H9 (cell line): ENCODE measurements at regions not wholly inside any gene's neighbourhood (a gene's known extent, or its start where the extent isn't known, plus 50 kb on each side); places are given as distances from the start of the nearest gene placed in this dataset.

Source experiments
- DNase-seq: peaks from one replicate; pipeline ENCODE4 v3.0.0-alpha.2; 2017
- H2AFZ ChIP-seq: one replicate; pipeline ENCODE4 v1.6.1; 2013; ENCODE audit warnings: mild to moderate bottlenecking, low read length, control low read depth, moderate library complexity
- H2AK5ac ChIP-seq: 2 replicates; pipeline ENCODE4 v1.6.1; 2013; ENCODE audit warnings: low read length, control low read depth, mixed read lengths; ENCODE audit not compliant: insufficient read length
- H2BK120ac ChIP-seq: one replicate; pipeline ENCODE4 v1.6.1; 2013; ENCODE audit warnings: low read depth, mild to moderate bottlenecking, low read length, control low read depth, inconsistent platforms; ENCODE audit not compliant: poor library complexity, severe bottlenecking
- H2BK12ac ChIP-seq: 2 replicates; pipeline ENCODE4 v1.6.1; 2013; ENCODE audit warnings: low read length, control low read depth, mixed read lengths, low read depth; ENCODE audit not compliant: insufficient read length
- H2BK15ac ChIP-seq: 2 replicates; pipeline ENCODE4 v1.6.1; 2013; ENCODE audit warnings: low read depth, low read length, control low read depth
- H2BK20ac ChIP-seq: one replicate; pipeline ENCODE4 v1.6.1; 2013; ENCODE audit warnings: low read depth, mild to moderate bottlenecking, low read length, control low read depth, inconsistent platforms; ENCODE audit not compliant: poor library complexity, severe bottlenecking
- H2BK5ac ChIP-seq: 2 replicates; pipeline ENCODE4 v1.6.1; 2013; ENCODE audit warnings: low read length, control low read depth, mixed read lengths; ENCODE audit not compliant: insufficient read length
- H3K14ac ChIP-seq: 2 replicates; pipeline ENCODE4 v1.6.1; 2013; ENCODE audit warnings: low read length, control low read depth; ENCODE audit not compliant: insufficient read depth
- H3K18ac ChIP-seq: 2 replicates; pipeline ENCODE4 v1.6.1; 2013; ENCODE audit warnings: low read depth, mild to moderate bottlenecking, mixed read lengths, low read length, control low read depth; ENCODE audit not compliant: insufficient read length
- H3K23ac ChIP-seq: 2 replicates; pipeline ENCODE4 v1.6.1; 2013; ENCODE audit warnings: low read length, control low read depth, mixed read lengths, low read depth; ENCODE audit not compliant: insufficient read length
- H3K23me2 ChIP-seq: 2 replicates; pipeline ENCODE4 v1.6.1; 2013; ENCODE audit warnings: low read depth, mild to moderate bottlenecking, mixed read lengths, low read length, control low read depth; ENCODE audit not compliant: insufficient read length, poor library complexity, severe bottlenecking
- H3K27ac ChIP-seq: 2 replicates; pipeline ENCODE4 v1.5.1; 2013; ENCODE audit warnings: low read length, control low read depth, mixed read lengths, low read depth; ENCODE audit not compliant: insufficient read length
- H3K27me3 ChIP-seq: 2 replicates; pipeline ENCODE4 v1.6.1; 2013; ENCODE audit warnings: low read length, control low read depth, inconsistent platforms; ENCODE audit not compliant: insufficient read depth
- H3K4ac ChIP-seq: 2 replicates; pipeline ENCODE4 v1.6.1; 2013; ENCODE audit warnings: low read depth, mild to moderate bottlenecking, control low read depth, inconsistent platforms, low read length, moderate library complexity
- H3K4me1 ChIP-seq: 2 replicates; pipeline ENCODE4 v1.6.1; 2013; ENCODE audit warnings: low read length, control low read depth, inconsistent platforms; ENCODE audit not compliant: insufficient read depth
- H3K4me2 ChIP-seq: 2 replicates; pipeline ENCODE4 v1.6.1; 2013; ENCODE audit warnings: low read length, control low read depth, mixed read lengths; ENCODE audit not compliant: insufficient read length, insufficient read depth
- H3K56ac ChIP-seq: 2 replicates; pipeline ENCODE4 v1.6.1; 2013; ENCODE audit warnings: low read depth, mild to moderate bottlenecking, mixed read lengths, low read length, control low read depth; ENCODE audit not compliant: insufficient read length
- H3K79me1 ChIP-seq: 2 replicates; pipeline ENCODE4 v1.6.1; 2013; ENCODE audit warnings: low read depth, mild to moderate bottlenecking, moderate library complexity, low read length, control low read depth, inconsistent platforms; ENCODE audit not compliant: insufficient read depth, poor library complexity, severe bottlenecking
- H3K79me2 ChIP-seq: 2 replicates; pipeline ENCODE4 v1.6.1; 2013; ENCODE audit warnings: low read length, control low read depth, inconsistent platforms; ENCODE audit not compliant: insufficient read depth
- H3K9ac ChIP-seq: 2 replicates; pipeline ENCODE4 v1.6.1; 2013; ENCODE audit warnings: low read length, control low read depth, mixed read lengths; ENCODE audit not compliant: insufficient read length; ENCODE audit errors: extremely low read depth
- H3K9me3 ChIP-seq: one replicate; pipeline ENCODE4 v1.6.1; 2013; ENCODE audit warnings: low read depth, low read length, inconsistent platforms; ENCODE audit not compliant: control insufficient read depth
- H3T11ph ChIP-seq: one replicate; pipeline ENCODE4 v1.6.1; 2013; ENCODE audit warnings: mild to moderate bottlenecking, low read length, control low read depth, inconsistent platforms
- H4K20me1 ChIP-seq: one replicate; pipeline ENCODE4 v1.6.1; 2013; ENCODE audit not compliant: control insufficient read depth, insufficient read length, insufficient read depth
- H4K5ac ChIP-seq: 2 replicates; pipeline ENCODE4 v1.6.1; 2013; ENCODE audit warnings: low read depth, mild to moderate bottlenecking, mixed read lengths, low read length, control low read depth; ENCODE audit not compliant: insufficient read length
- H4K8ac ChIP-seq: replicated peaks from 2 replicates; pipeline ENCODE4 v1.6.1; 2013; ENCODE audit warnings: low read length, control low read depth, mixed read lengths, low read depth; ENCODE audit not compliant: insufficient read length
- H4K91ac ChIP-seq: 2 replicates; pipeline ENCODE4 v1.6.1; 2013; ENCODE audit warnings: low read depth, mild to moderate bottlenecking, moderate library complexity, mixed read lengths, low read length, control low read depth; ENCODE audit not compliant: insufficient read length
- H3K27ac Mint-ChIP-seq, 3 experiments: 2 replicates in 2 of 3; 3 replicates in 1 of 3; pipeline ENCODE4 v1.8.0; 2020 to 2021; ENCODE audit warnings: mixed read lengths in 3 of 3, mild to moderate bottlenecking in 1 of 3, moderate library complexity in 1 of 3
- H3K27me3 Mint-ChIP-seq: 2 replicates; pipeline ENCODE4 v1.8.0; 2021; ENCODE audit warnings: low read depth, mild to moderate bottlenecking, moderate library complexity, mixed read lengths
- H3K36me3 Mint-ChIP-seq, 3 experiments: 2 replicates in 2 of 3; 3 replicates in 1 of 3; pipeline ENCODE4 v1.8.0; 2020 to 2021; ENCODE audit warnings: low read depth in 3 of 3, mixed read lengths in 3 of 3; ENCODE audit not compliant: insufficient read depth in 1 of 3
- H3K4me1 Mint-ChIP-seq, 2 experiments: 2 replicates each; pipeline ENCODE4 v1.8.0; 2020; ENCODE audit warnings: mixed read lengths in 2 of 2
- H3K4me3 Mint-ChIP-seq, 2 experiments: 2 replicates in 1 of 2; 3 replicates in 1 of 2; pipeline ENCODE4 v1.8.0; 2020 to 2021; ENCODE audit warnings: mild to moderate bottlenecking in 2 of 2, mixed read lengths in 2 of 2, moderate library complexity in 1 of 2
- H3K9me3 Mint-ChIP-seq, 2 experiments: 2 replicates in 1 of 2; 3 replicates in 1 of 2; pipeline ENCODE4 v1.8.0; 2020; ENCODE audit warnings: mild to moderate bottlenecking in 2 of 2, mixed read lengths in 2 of 2, moderate library complexity in 1 of 2
- TF ChIP-seq, protein P1 (sequence below): fragments of 200-600 bp; sonication (generic); conservative IDR thresholded peaks from 3 replicates; pipeline ENCODE4 v1.8.0; 2021; ENCODE audit warnings: antibody characterized with exemption, mild to moderate bottlenecking

- Mint-ChIP-seq H3K27me3 (no peaks in the 10 kb centered on the region; the same call in none of the 2 replicates), H3K9me3 (no peaks in the 10 kb centered on the region), H3K27ac (no peak overlapping the region), H3K36me3 (no peaks in the 10 kb centered on the region), H3K4me3 (no peak overlapping the region), H3K4me1 (0 out of 4 replicates have a peak, but pooled peaks cover 3% of the 10 kb centered on the region in 2 experiments)
- no peak overlapping the region for H3K4me2 ChIP-seq
- H3K27me3 ChIP-seq: no peaks in the 10 kb centered on the region
- H2BK5ac ChIP-seq: no peak overlapping the region
- no peaks in the 10 kb centered on the region for H3K79me1 ChIP-seq
- TF ChIP-seq, protein P1, sequence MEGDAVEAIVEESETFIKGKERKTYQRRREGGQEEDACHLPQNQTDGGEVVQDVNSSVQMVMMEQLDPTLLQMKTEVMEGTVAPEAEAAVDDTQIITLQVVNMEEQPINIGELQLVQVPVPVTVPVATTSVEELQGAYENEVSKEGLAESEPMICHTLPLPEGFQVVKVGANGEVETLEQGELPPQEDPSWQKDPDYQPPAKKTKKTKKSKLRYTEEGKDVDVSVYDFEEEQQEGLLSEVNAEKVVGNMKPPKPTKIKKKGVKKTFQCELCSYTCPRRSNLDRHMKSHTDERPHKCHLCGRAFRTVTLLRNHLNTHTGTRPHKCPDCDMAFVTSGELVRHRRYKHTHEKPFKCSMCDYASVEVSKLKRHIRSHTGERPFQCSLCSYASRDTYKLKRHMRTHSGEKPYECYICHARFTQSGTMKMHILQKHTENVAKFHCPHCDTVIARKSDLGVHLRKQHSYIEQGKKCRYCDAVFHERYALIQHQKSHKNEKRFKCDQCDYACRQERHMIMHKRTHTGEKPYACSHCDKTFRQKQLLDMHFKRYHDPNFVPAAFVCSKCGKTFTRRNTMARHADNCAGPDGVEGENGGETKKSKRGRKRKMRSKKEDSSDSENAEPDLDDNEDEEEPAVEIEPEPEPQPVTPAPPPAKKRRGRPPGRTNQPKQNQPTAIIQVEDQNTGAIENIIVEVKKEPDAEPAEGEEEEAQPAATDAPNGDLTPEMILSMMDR: no peak
- H2BK12ac ChIP-seq: no peak overlapping the region
- no peaks in the 10 kb centered on the region for H3K9me3 ChIP-seq
- H2BK15ac ChIP-seq: no peak overlapping the region
- no peak overlapping the region for H3K23ac ChIP-seq
- no peak overlapping the region for H4K8ac ChIP-seq
- H2AFZ ChIP-seq: no peak overlapping the region
- H4K91ac ChIP-seq: no peak overlapping the region
- H3K18ac ChIP-seq: no peak overlapping the region
- no peak overlapping the region for H4K5ac ChIP-seq
- H2BK20ac ChIP-seq: no peak overlapping the region
- no peak overlapping the region for H3K14ac ChIP-seq
- H3K9ac ChIP-seq: no peak overlapping the region
- H3T11ph ChIP-seq: no peak overlapping the region
- no peaks in the 10 kb centered on the region for H3K23me2 ChIP-seq
- no peak overlapping the region for H3K4ac ChIP-seq
- no peak overlapping the region for H3K27ac ChIP-seq
- H2AK5ac ChIP-seq: no peak overlapping the region
- no peak overlapping the region for H3K56ac ChIP-seq
- no peak overlapping the region for H2BK120ac ChIP-seq
- no peaks in the 10 kb centered on the region for H3K4me1 ChIP-seq
- H4K20me1 ChIP-seq: no peaks in the 10 kb centered on the region
- no peak for DNase-seq
- 0 out of 2 replicates have a peak, but pooled peaks cover 1% of the 10 kb centered on the region for H3K79me2 ChIP-seq
Measured at GRCh38 chrX:96382018-96382417, 302.6 kb upstream of the DIAPH2 start.
